ENCODE measurements at regions not wholly inside any gene's neighbourhood (a gene's known extent, or its start where the extent isn't known, plus 50 kb on each side); places are given as distances from the start of the nearest gene placed in this dataset.

DNA sequence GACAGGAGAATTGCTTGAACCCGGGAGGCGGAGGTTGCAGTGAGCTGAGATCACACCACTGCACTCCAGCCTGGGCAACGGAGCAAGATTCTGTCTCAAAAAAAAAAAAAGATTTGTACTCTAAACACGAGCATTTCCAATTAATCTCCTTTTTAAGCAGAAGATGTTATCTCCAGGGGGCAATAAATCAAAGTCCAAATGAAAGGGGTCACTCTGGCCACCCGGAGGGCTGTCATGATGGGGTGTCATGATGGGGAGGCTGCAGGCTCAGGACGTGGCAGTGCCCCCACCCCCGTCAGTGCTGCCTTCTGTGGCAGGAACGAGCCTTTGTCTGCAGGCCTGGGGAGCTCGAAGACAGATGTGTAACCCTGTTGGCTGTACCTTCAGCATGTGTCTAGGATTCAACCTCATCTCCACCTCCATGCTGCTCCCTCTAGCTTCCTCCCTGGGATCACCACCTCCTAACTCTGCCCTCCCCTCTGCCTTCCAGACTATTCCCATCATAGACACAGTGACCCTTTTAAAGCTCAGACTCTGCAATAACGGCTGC is 76.9 kb upstream of the YWHAQ start:
- Histone ChIP-seq H3K9me3 (ENCODE audit: low read depth) (no peaks in the 10 kb centered on the region), H3K27me3 (no peaks in the 10 kb centered on the region), H3K27ac (no peak overlapping the region), H3K36me3 (no peaks in the 10 kb centered on the region), H3K4me1 (ENCODE audit: low read depth) (no peaks in the 10 kb centered on the region), H3K4me3 (no peak overlapping the region)
- TF ChIP-seq, protein P1, sequence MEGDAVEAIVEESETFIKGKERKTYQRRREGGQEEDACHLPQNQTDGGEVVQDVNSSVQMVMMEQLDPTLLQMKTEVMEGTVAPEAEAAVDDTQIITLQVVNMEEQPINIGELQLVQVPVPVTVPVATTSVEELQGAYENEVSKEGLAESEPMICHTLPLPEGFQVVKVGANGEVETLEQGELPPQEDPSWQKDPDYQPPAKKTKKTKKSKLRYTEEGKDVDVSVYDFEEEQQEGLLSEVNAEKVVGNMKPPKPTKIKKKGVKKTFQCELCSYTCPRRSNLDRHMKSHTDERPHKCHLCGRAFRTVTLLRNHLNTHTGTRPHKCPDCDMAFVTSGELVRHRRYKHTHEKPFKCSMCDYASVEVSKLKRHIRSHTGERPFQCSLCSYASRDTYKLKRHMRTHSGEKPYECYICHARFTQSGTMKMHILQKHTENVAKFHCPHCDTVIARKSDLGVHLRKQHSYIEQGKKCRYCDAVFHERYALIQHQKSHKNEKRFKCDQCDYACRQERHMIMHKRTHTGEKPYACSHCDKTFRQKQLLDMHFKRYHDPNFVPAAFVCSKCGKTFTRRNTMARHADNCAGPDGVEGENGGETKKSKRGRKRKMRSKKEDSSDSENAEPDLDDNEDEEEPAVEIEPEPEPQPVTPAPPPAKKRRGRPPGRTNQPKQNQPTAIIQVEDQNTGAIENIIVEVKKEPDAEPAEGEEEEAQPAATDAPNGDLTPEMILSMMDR (IDR thresholded peaks at IDR 0.05; ENCODE audit: low read depth, low read length), result no peak
- DNase-seq (ENCODE audit: low read depth in 1 of 2, low spot score in 1 of 2), result no peak

DNA sequence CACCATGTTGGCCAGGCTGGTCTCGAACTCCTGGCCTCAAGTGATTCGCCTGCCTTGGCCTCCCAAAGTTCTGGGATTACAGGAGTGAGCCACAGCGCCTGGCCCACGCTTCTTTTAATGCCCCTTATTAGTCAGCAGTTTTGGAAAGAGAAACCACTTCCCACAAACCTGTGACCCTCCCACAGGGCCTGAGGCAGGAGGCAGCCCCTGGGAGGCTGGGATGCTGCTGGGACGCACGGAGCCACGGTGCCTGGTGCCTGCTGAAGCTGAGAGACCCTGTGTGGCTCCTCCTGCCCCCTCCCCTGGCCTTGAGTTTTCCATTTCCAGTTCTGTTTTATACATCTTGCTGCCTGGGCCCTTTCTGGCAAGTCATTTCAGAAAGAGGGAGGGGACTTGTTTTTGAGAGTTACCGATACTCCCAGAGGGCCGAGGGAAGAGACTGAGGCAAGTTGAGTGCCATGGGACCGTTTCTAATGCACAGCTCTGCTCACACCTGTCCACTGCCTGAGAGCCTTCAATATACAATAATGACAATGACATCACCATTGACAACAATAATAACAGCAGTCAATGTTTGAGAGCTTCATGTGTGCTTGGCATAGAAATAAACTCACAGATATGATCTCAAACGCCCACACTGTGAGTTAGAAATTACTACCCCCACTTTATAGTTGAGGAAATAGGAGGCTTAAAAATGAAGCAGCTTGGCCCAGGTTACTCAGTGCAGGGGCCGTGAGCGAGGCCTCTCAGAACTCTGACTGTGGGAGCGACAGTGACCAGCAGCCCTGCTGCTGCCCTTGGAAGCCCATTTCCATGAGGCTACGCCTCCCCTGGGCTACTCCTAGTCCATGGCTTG is 78.1 kb upstream of the YWHAQ start:
- TF ChIP-seq, protein P1 (IDR thresholded peaks at IDR 0.05; ENCODE audit: low read depth, low read length), result no peak
- no peak overlapping the region for H3K27ac ChIP-seq
- DNase-seq (ENCODE audit: low read depth in 1 of 2, low spot score in 1 of 2), result no peak
- no peak overlapping the region for H3K4me3 ChIP-seq
- H3K4me1 ChIP-seq (ENCODE audit: low read depth), result no peaks in the 10 kb centered on the region
- H3K36me3 ChIP-seq, result no peaks in the 10 kb centered on the region
- no peaks in the 10 kb centered on the region for H3K9me3 ChIP-seq (ENCODE audit: low read depth)
- H3K27me3 ChIP-seq, result no peaks in the 10 kb centered on the region

GRCh38 chr2:9709539-9710285 is 78.9 kb upstream of the YWHAQ start:
- no peak for DNase-seq (ENCODE audit: low read depth in 1 of 2, low spot score in 1 of 2)
- TF ChIP-seq, protein P1 (IDR thresholded peaks at IDR 0.05; ENCODE audit: low read depth, low read length), result no peak
- Histone ChIP-seq H3K36me3 (no peaks in the 10 kb centered on the region), H3K27me3 (no peaks in the 10 kb centered on the region), H3K9me3 (ENCODE audit: low read depth) (no peaks in the 10 kb centered on the region), H3K4me3 (no peak overlapping the region), H3K27ac (no peak overlapping the region), H3K4me1 (ENCODE audit: low read depth) (peaks cover under 1% of the 10 kb centered on the region)

DNA sequence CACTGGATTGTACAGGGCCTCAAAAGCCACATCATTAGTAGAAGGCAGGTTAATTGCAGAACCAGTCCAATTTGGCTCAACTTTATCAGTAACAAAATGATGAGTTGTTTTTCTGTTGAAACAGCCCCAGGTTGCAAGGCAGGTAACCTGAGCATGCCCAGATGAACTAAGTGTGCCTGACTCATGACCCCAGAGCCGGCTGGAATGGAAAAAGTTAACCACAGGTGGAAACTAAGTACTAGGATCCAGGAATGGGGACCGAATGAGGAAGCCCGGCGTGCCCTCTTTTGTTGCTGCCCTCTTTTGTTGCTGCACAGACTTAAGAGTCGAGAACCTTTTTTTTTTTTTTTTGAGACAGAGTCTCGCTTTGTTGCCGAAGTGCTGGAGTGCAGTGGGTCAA is 79.5 kb upstream of the YWHAQ start:
- no peaks in the 10 kb centered on the region for H3K36me3 ChIP-seq
- no peak for DNase-seq (ENCODE audit: low read depth in 1 of 2, low spot score in 1 of 2)
- TF ChIP-seq, protein P1 (IDR thresholded peaks at IDR 0.05; ENCODE audit: low read depth, low read length), result no peak
- H3K27ac ChIP-seq, result no peak overlapping the region
- no peaks in the 10 kb centered on the region for H3K27me3 ChIP-seq
- no peaks in the 10 kb centered on the region for H3K9me3 ChIP-seq (ENCODE audit: low read depth)
- H3K4me1 ChIP-seq (ENCODE audit: low read depth), result peaks cover 4% of the 10 kb centered on the region
- no peak overlapping the region for H3K4me3 ChIP-seq

- H3K4me1 ChIP-seq (ENCODE audit: low read depth), result peaks cover 4% of the 10 kb centered on the region
- H3K9me3 ChIP-seq (ENCODE audit: low read depth), result no peaks in the 10 kb centered on the region
- H3K27me3 ChIP-seq, result no peaks in the 10 kb centered on the region
- TF ChIP-seq, protein P1 (IDR thresholded peaks at IDR 0.05; ENCODE audit: low read depth, low read length), result no peak
- peak in 1 of 2 donors; percentile 28 for DNase-seq (ENCODE audit: low read depth in 1 of 2, low spot score in 1 of 2)
- H3K4me3 ChIP-seq, result no peak overlapping the region
- H3K27ac ChIP-seq, result no peak overlapping the region
- no peaks in the 10 kb centered on the region for H3K36me3 ChIP-seq
Observed at GRCh38 chr2:9712263-9712662, 81.5 kb upstream of the YWHAQ start.

Data from cardiac muscle cell (in vitro differentiated cells and primary cell).